Keratinocyte (primary cell): ENCODE measurements at regions not wholly inside any gene's neighbourhood (a gene's known extent, or its start where the extent isn't known, plus 50 kb on each side); places are given as distances from the start of the nearest gene placed in this dataset.

Source experiments
- DNase-seq: peaks from one replicate; pipeline ENCODE4 v3.0.0-alpha.2; 2011; ENCODE audit warnings: low read depth, missing footprints, low spot score
- FAIRE-seq: peaks from 2 replicates; lab custom pipeline; 2011; peaks lifted over from hg19 to GRCh38; lab: Jason Lieb, UNC
- H2AFZ ChIP-seq: 2 replicates; pipeline ENCODE4 v1.6.0; 2012; ENCODE audit warnings: low read length, control low read depth, inconsistent platforms; ENCODE audit not compliant: control insufficient read depth
- H3K27ac ChIP-seq: 2 replicates; pipeline ENCODE4 v1.5.1; 2011; ENCODE audit warnings: low read length; ENCODE audit not compliant: control insufficient read depth, insufficient read depth
- H3K27me3 ChIP-seq: 3 replicates; pipeline ENCODE4 v1.6.0; 2011; ENCODE audit warnings: low read length; ENCODE audit not compliant: control insufficient read depth, insufficient read depth; ENCODE audit errors: extremely low read depth
- H3K36me3 ChIP-seq, 2 experiments: 2 replicates in 1 of 2; 3 replicates in 1 of 2; pipeline ENCODE4 v1.5.1; 2011; ENCODE audit warnings: low read length in 2 of 2, mild to moderate bottlenecking in 1 of 2; ENCODE audit not compliant: control insufficient read depth in 2 of 2, insufficient read depth in 2 of 2; ENCODE audit errors: extremely low read depth in 1 of 2
- H3K4me1 ChIP-seq: 3 replicates; pipeline ENCODE4 v1.5.1; 2011; ENCODE audit warnings: low read length; ENCODE audit not compliant: control insufficient read depth, insufficient read depth; ENCODE audit errors: extremely low read depth
- H3K4me2 ChIP-seq: 3 replicates; pipeline ENCODE4 v1.6.0; 2011; ENCODE audit warnings: low read depth, low read length; ENCODE audit not compliant: control insufficient read depth, insufficient read depth; ENCODE audit errors: extremely low read depth
- H3K4me3 ChIP-seq, 3 experiments: fragments of 200-600 bp in 1 of 3; sonication (generic) in 1 of 3; 2 replicates in 2 of 3; 3 replicates in 1 of 3; pipeline ENCODE4 v1.5.1; 2011 to 2016; ENCODE audit warnings: low read length in 3 of 3, mild to moderate bottlenecking in 3 of 3, control low read depth in 2 of 3, inconsistent platforms in 1 of 3, low read depth in 1 of 3, mixed read lengths in 1 of 3, mixed run types in 1 of 3, moderate library complexity in 1 of 3; ENCODE audit not compliant: control insufficient read depth in 2 of 3, insufficient read depth in 2 of 3; ENCODE audit errors: extremely low read depth in 1 of 3
- H3K79me2 ChIP-seq: 2 replicates; pipeline ENCODE4 v1.6.0; 2012; ENCODE audit warnings: low read length; ENCODE audit not compliant: control insufficient read depth, insufficient read depth
- H3K9ac ChIP-seq: 3 replicates; pipeline ENCODE4 v1.6.0; 2011; ENCODE audit warnings: low read length; ENCODE audit not compliant: control insufficient read depth, insufficient read depth; ENCODE audit errors: extremely low read depth
- H3K9me1 ChIP-seq: 3 replicates; pipeline ENCODE4 v1.6.0; 2011; ENCODE audit warnings: low read length; ENCODE audit not compliant: control insufficient read depth, insufficient read depth; ENCODE audit errors: extremely low read depth
- H3K9me3 ChIP-seq: 2 replicates; pipeline ENCODE4 v1.5.1; 2012; ENCODE audit warnings: low read depth, low read length; ENCODE audit not compliant: control insufficient read depth
- H4K20me1 ChIP-seq: 3 replicates; pipeline ENCODE4 v1.6.0; 2011; ENCODE audit warnings: low read length; ENCODE audit not compliant: control insufficient read depth, insufficient read depth; ENCODE audit errors: extremely low read depth
- CTCF ChIP-seq, 3 experiments: IDR thresholded peaks in 1 of 3; conservative IDR thresholded peaks in 1 of 3; optimal IDR thresholded peaks in 1 of 3; 2 replicates in 2 of 3; 3 replicates in 1 of 3; pipeline versions ENCODE3 to v1.5.1; 2011; ENCODE audit warnings: low read length in 3 of 3, mild to moderate bottlenecking in 3 of 3, moderate library complexity in 2 of 3, control low read depth in 1 of 3, inconsistent platforms in 1 of 3; ENCODE audit not compliant: insufficient read depth in 2 of 3; ENCODE audit errors: extremely low read depth in 1 of 3
- EZH2 ChIP-seq: IDR thresholded peaks from one replicate; pipeline ENCODE4 v1.6.1; 2012; ENCODE audit warnings: inconsistent platforms, mild to moderate bottlenecking, low read length, moderate library complexity
- dilution Hi-C: fragments of 300-500 bp; cut with MboI; formaldehyde crosslinking; loops from one replicate; pipeline ENCODE4 v1.7.0; 2020; ENCODE audit warnings: low sequenced_read_pairs; ENCODE audit not compliant: extremely low pct_ligation_motif_present

GRCh38 chr1:56313560-56313959 lies 265.8 kb downstream of the PLPP3 start:
- FAIRE-seq (no peak), DNase-seq (no peak)
- H3K27ac ChIP-seq: no peak overlapping the region
- H3K9me1 ChIP-seq: no peaks in the 10 kb centered on the region
- H3K36me3 ChIP-seq: no peaks in the 10 kb centered on the region
- H3K79me2 ChIP-seq: no peaks in the 10 kb centered on the region
- H2AFZ ChIP-seq: no peak overlapping the region
- H3K4me3 ChIP-seq: no peak overlapping the region
- TF ChIP-seq EZH2 (no peak), CTCF (optimal IDR thresholded peaks at IDR 0.05 in 1 of 3, IDR thresholded peaks at IDR 0.05 in 1 of 3, conservative IDR thresholded peaks at IDR 0.05 in 1 of 3; ENCODE audit: extremely low read depth in 1 of 3, insufficient read depth in 2 of 3, low read length in 3 of 3) (no peak)
- no peak overlapping the region for H3K9ac ChIP-seq
- no peaks in the 10 kb centered on the region for H4K20me1 ChIP-seq
- H3K4me2 ChIP-seq: no peak overlapping the region
- no peaks in the 10 kb centered on the region for H3K4me1 ChIP-seq
- H3K27me3 ChIP-seq: no peaks in the 10 kb centered on the region
- dilution Hi-C loops: no loop called here
- H3K9me3 ChIP-seq: no peaks in the 10 kb centered on the region

GRCh38 chr1:56311766-56312165 lies 267.6 kb downstream of the PLPP3 start:
- dilution Hi-C loops: no loop called here
- H3K4me3 ChIP-seq: no peak overlapping the region
- H3K27ac ChIP-seq: no peak overlapping the region
- no peak overlapping the region for H2AFZ ChIP-seq
- H3K9me1 ChIP-seq: no peaks in the 10 kb centered on the region
- TF ChIP-seq CTCF (optimal IDR thresholded peaks at IDR 0.05 in 1 of 3, IDR thresholded peaks at IDR 0.05 in 1 of 3, conservative IDR thresholded peaks at IDR 0.05 in 1 of 3; ENCODE audit: extremely low read depth in 1 of 3, insufficient read depth in 2 of 3, low read length in 3 of 3): no peak
- TF ChIP-seq EZH2: no peak
- no peaks in the 10 kb centered on the region for H3K79me2 ChIP-seq
- FAIRE-seq: no peak
- H3K36me3 ChIP-seq: no peaks in the 10 kb centered on the region
- H3K27me3 ChIP-seq: no peaks in the 10 kb centered on the region
- H3K9me3 ChIP-seq: no peaks in the 10 kb centered on the region
- H3K9ac ChIP-seq: no peak overlapping the region
- no peak overlapping the region for H3K4me2 ChIP-seq
- no peaks in the 10 kb centered on the region for H4K20me1 ChIP-seq
- DNase-seq: no peak
- H3K4me1 ChIP-seq: no peaks in the 10 kb centered on the region
